Bronchial epithelial cell (primary cell): ENCODE measurements at regions not wholly inside any gene's neighbourhood (a gene's known extent, or its start where the extent isn't known, plus 50 kb on each side); places are given as distances from the start of the nearest gene placed in this dataset.

Source experiments
- DNase-seq: peaks from one replicate; pipeline ENCODE4 v3.0.0-alpha.2; 2010; ENCODE audit warnings: low read depth
- FAIRE-seq: peaks from 2 replicates; lab custom pipeline; 2011; peaks lifted over from hg19 to GRCh38; lab: Jason Lieb, UNC
- H3K27me3 ChIP-seq: 2 replicates; pipeline ENCODE4 v1.5.1; 2011; ENCODE audit warnings: low read length; ENCODE audit not compliant: control insufficient read depth, insufficient read depth
- H3K36me3 ChIP-seq: 2 replicates; pipeline ENCODE4 v1.5.1; 2011; ENCODE audit warnings: low read length; ENCODE audit not compliant: control insufficient read depth, insufficient read depth
- H3K4me3 ChIP-seq: 2 replicates; pipeline ENCODE4 v1.5.1; 2011; ENCODE audit warnings: mild to moderate bottlenecking, low read depth, low read length, control low read depth
- CTCF ChIP-seq: IDR thresholded peaks from 2 replicates; pipeline ENCODE4 v1.5.1; 2011; ENCODE audit warnings: mild to moderate bottlenecking, moderate library complexity, low read length, control low read depth, inconsistent platforms; ENCODE audit not compliant: insufficient read depth, severe bottlenecking

- FAIRE-seq: no peak
Observed at GRCh38 chr1:56223968-56224367, 355.4 kb downstream of the PLPP3 start.

GRCh38 chr1:56222914-56223540, 356.3 kb downstream of the PLPP3 start:
- Histone ChIP-seq H3K36me3 (no peaks in the 10 kb centered on the region), H3K4me3 (no peak overlapping the region), H3K27me3 (no peaks in the 10 kb centered on the region)
- no peak for FAIRE-seq
- TF ChIP-seq CTCF: no peak
- no peak for DNase-seq

More at GRCh38 chr1:56223968-56224367, 355.4 kb downstream of the PLPP3 start:
- no peaks in the 10 kb centered on the region for H3K36me3 ChIP-seq
- no peak for DNase-seq
- no peak for TF ChIP-seq CTCF
- no peak overlapping the region for H3K4me3 ChIP-seq
- no peaks in the 10 kb centered on the region for H3K27me3 ChIP-seq

GRCh38 chr1:56220021-56220420, 359.3 kb downstream of the PLPP3 start:
- no peak for FAIRE-seq
- H3K27me3 ChIP-seq: no peaks in the 10 kb centered on the region
- no peak for DNase-seq
- H3K4me3 ChIP-seq: no peak overlapping the region
- no peak for TF ChIP-seq CTCF
- H3K36me3 ChIP-seq: no peaks in the 10 kb centered on the region

- H3K36me3 ChIP-seq: no peaks in the 10 kb centered on the region
- FAIRE-seq: no peak
- no peak overlapping the region for H3K4me3 ChIP-seq
- H3K27me3 ChIP-seq: no peaks in the 10 kb centered on the region
- no peak for TF ChIP-seq CTCF
- no peak for DNase-seq
Observed at GRCh38 chr1:56218023-56218422, 361.3 kb downstream of the PLPP3 start.

GRCh38 chr1:56216218-56216617, 363.1 kb downstream of the PLPP3 start:
- no peak for DNase-seq
- no peak for TF ChIP-seq CTCF
- H3K4me3 ChIP-seq: no peak overlapping the region
- H3K36me3 ChIP-seq: no peaks in the 10 kb centered on the region
- no peaks in the 10 kb centered on the region for H3K27me3 ChIP-seq
- FAIRE-seq: no peak

- FAIRE-seq: no peak
Observed at GRCh38 chr1:56215771-56216170, 363.6 kb downstream of the PLPP3 start.

More at GRCh38 chr1:56215771-56216170, 363.6 kb downstream of the PLPP3 start:
- H3K4me3 ChIP-seq: no peak overlapping the region
- TF ChIP-seq CTCF: no peak
- no peaks in the 10 kb centered on the region for H3K27me3 ChIP-seq
- DNase-seq: no peak
- no peaks in the 10 kb centered on the region for H3K36me3 ChIP-seq
